ENCODE measurements at regions not wholly inside any gene's neighbourhood (a gene's known extent, or its start where the extent isn't known, plus 50 kb on each side); places are given as distances from the start of the nearest gene placed in this dataset.

GRCh38 chr2:140067661-140068060 lies 1287.5 kb upstream of the NXPH2 start:
- no peaks in the 10 kb centered on the region for H3K9me3 ChIP-seq (ENCODE audit: control insufficient read depth in 4 of 4, low read length in 3 of 4)
- WGBS = 44% methylated on average over 1 of the region's 1 CpG
- H3K9ac ChIP-seq (ENCODE audit: low read depth in 1 of 2, low read length in 2 of 2) = no peak overlapping the region
- H3K27ac ChIP-seq (ENCODE audit: low read depth in 1 of 2, low read length in 2 of 2) = no peak overlapping the region
- H3K4me1 ChIP-seq (ENCODE audit: control insufficient read depth in 4 of 4, insufficient read depth in 4 of 4, low read length in 3 of 4) = no peaks in the 10 kb centered on the region
- H3K27me3 ChIP-seq (ENCODE audit: control insufficient read depth in 4 of 4, insufficient read depth in 4 of 4, low read length in 3 of 4) = no peaks in the 10 kb centered on the region
- no peaks in the 10 kb centered on the region for H3K36me3 ChIP-seq (ENCODE audit: control insufficient read depth in 4 of 4, insufficient read depth in 3 of 4, low read depth in 1 of 4, low read length in 3 of 4)
- H3K4me3 ChIP-seq (ENCODE audit: low read depth in 1 of 3, low read length in 3 of 3) = no peak overlapping the region
- no peak for DNase-seq (ENCODE audit: low spot score)
- TF ChIP-seq RXRA (IDR thresholded peaks at IDR 0.05) = no peak
- TF ChIP-seq JUND (IDR thresholded peaks at IDR 0.05) = no peak
- TF ChIP-seq GABPA (IDR thresholded peaks at IDR 0.05 in 1 of 2, conservative IDR thresholded peaks at IDR 0.05 in 1 of 2) = no peak
- TF ChIP-seq HNF4A (conservative IDR thresholded peaks at IDR 0.05) = no peak
- TF ChIP-seq, protein P1, sequence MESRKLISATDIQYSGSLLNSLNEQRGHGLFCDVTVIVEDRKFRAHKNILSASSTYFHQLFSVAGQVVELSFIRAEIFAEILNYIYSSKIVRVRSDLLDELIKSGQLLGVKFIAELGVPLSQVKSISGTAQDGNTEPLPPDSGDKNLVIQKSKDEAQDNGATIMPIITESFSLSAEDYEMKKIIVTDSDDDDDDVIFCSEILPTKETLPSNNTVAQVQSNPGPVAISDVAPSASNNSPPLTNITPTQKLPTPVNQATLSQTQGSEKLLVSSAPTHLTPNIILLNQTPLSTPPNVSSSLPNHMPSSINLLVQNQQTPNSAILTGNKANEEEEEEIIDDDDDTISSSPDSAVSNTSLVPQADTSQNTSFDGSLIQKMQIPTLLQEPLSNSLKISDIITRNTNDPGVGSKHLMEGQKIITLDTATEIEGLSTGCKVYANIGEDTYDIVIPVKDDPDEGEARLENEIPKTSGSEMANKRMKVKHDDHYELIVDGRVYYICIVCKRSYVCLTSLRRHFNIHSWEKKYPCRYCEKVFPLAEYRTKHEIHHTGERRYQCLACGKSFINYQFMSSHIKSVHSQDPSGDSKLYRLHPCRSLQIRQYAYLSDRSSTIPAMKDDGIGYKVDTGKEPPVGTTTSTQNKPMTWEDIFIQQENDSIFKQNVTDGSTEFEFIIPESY (IDR thresholded peaks at IDR 0.05) = no peak
- no peak for TF ChIP-seq NR2F2 (IDR thresholded peaks at IDR 0.05)
- TF ChIP-seq HNF4G (IDR thresholded peaks at IDR 0.05) = no peak
- TF ChIP-seq FOXA1 (IDR thresholded peaks at IDR 0.05) = no peak
- TF ChIP-seq, protein P2, sequence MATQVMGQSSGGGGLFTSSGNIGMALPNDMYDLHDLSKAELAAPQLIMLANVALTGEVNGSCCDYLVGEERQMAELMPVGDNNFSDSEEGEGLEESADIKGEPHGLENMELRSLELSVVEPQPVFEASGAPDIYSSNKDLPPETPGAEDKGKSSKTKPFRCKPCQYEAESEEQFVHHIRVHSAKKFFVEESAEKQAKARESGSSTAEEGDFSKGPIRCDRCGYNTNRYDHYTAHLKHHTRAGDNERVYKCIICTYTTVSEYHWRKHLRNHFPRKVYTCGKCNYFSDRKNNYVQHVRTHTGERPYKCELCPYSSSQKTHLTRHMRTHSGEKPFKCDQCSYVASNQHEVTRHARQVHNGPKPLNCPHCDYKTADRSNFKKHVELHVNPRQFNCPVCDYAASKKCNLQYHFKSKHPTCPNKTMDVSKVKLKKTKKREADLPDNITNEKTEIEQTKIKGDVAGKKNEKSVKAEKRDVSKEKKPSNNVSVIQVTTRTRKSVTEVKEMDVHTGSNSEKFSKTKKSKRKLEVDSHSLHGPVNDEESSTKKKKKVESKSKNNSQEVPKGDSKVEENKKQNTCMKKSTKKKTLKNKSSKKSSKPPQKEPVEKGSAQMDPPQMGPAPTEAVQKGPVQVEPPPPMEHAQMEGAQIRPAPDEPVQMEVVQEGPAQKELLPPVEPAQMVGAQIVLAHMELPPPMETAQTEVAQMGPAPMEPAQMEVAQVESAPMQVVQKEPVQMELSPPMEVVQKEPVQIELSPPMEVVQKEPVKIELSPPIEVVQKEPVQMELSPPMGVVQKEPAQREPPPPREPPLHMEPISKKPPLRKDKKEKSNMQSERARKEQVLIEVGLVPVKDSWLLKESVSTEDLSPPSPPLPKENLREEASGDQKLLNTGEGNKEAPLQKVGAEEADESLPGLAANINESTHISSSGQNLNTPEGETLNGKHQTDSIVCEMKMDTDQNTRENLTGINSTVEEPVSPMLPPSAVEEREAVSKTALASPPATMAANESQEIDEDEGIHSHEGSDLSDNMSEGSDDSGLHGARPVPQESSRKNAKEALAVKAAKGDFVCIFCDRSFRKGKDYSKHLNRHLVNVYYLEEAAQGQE (IDR thresholded peaks at IDR 0.05) = no peak
- TF ChIP-seq RAD21 (IDR thresholded peaks at IDR 0.05) = no peak
- no peak for TF ChIP-seq MAX (IDR thresholded peaks at IDR 0.05)
- TF ChIP-seq SP1 (IDR thresholded peaks at IDR 0.05) = no peak
- no peak for TF ChIP-seq YY1 (IDR thresholded peaks at IDR 0.05)
- no peak for TF ChIP-seq ATF3 (IDR thresholded peaks at IDR 0.05)
- no peak for TF ChIP-seq EGR1 (IDR thresholded peaks at IDR 0.05; ENCODE audit: low read depth in 2 of 2)
- TF ChIP-seq, protein P3, sequence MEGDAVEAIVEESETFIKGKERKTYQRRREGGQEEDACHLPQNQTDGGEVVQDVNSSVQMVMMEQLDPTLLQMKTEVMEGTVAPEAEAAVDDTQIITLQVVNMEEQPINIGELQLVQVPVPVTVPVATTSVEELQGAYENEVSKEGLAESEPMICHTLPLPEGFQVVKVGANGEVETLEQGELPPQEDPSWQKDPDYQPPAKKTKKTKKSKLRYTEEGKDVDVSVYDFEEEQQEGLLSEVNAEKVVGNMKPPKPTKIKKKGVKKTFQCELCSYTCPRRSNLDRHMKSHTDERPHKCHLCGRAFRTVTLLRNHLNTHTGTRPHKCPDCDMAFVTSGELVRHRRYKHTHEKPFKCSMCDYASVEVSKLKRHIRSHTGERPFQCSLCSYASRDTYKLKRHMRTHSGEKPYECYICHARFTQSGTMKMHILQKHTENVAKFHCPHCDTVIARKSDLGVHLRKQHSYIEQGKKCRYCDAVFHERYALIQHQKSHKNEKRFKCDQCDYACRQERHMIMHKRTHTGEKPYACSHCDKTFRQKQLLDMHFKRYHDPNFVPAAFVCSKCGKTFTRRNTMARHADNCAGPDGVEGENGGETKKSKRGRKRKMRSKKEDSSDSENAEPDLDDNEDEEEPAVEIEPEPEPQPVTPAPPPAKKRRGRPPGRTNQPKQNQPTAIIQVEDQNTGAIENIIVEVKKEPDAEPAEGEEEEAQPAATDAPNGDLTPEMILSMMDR (IDR thresholded peaks at IDR 0.05; ENCODE audit: low read depth, low read length, missing input control) = no peak
- no peak for TF ChIP-seq FOXA2 (IDR thresholded peaks at IDR 0.05)

- no peak for DNase-seq (ENCODE audit: low spot score)
- H3K9me3 ChIP-seq (ENCODE audit: control insufficient read depth in 4 of 4, low read length in 3 of 4) = no peaks in the 10 kb centered on the region
- H3K27ac ChIP-seq (ENCODE audit: low read depth in 1 of 2, low read length in 2 of 2) = no peak overlapping the region
- H3K4me3 ChIP-seq (ENCODE audit: low read depth in 1 of 3, low read length in 3 of 3) = no peak overlapping the region
- TF ChIP-seq JUND (IDR thresholded peaks at IDR 0.05) (no peak), RXRA (IDR thresholded peaks at IDR 0.05) (no peak), RAD21 (IDR thresholded peaks at IDR 0.05) (no peak)
- TF ChIP-seq, protein P1 (IDR thresholded peaks at IDR 0.05) = no peak
- TF ChIP-seq, protein P2 (IDR thresholded peaks at IDR 0.05) = no peak
- no peaks in the 10 kb centered on the region for H3K27me3 ChIP-seq (ENCODE audit: control insufficient read depth in 4 of 4, insufficient read depth in 4 of 4, low read length in 3 of 4)
- 84% methylated on average over 1 of the region's 1 CpG for WGBS
- no peaks in the 10 kb centered on the region for H3K4me1 ChIP-seq (ENCODE audit: control insufficient read depth in 4 of 4, insufficient read depth in 4 of 4, low read length in 3 of 4)
- H3K9ac ChIP-seq (ENCODE audit: low read depth in 1 of 2, low read length in 2 of 2) = no peak overlapping the region
- H3K36me3 ChIP-seq (ENCODE audit: control insufficient read depth in 4 of 4, insufficient read depth in 3 of 4, low read depth in 1 of 4, low read length in 3 of 4) = no peaks in the 10 kb centered on the region
These were observed 1284.1 kb upstream of the NXPH2 start for GRCh38 chr2:140064243-140064642.

All from liver (tissue), 8 donors.